C4-2B (cell line): ENCODE measurements at regions not wholly inside any gene's neighbourhood (a gene's known extent, or its start where the extent isn't known, plus 50 kb on each side); places are given as distances from the start of the nearest gene placed in this dataset.

Experiments used
- CTCF ChIP-seq: fragments of 450-650 bp; conservative IDR thresholded peaks from 2 replicates; pipeline ENCODE4 v1.5.1; 2017; ENCODE audit warnings: mild to moderate bottlenecking
- ZFX ChIP-seq: fragments of 450-650 bp; IDR thresholded peaks from 2 replicates; pipeline ENCODE4 v1.6.1; 2017

GRCh38 chr12:105907982-105908381 is 230.8 kb downstream of the NUAK1 start:
- TF ChIP-seq CTCF: no peak
- TF ChIP-seq ZFX: no peak
